Activated CD4-positive, alpha-beta T cell treated with anti-CD3 and anti-CD28 coated beads, Interleukin-2, amount 50 U/mL, for 24 hours (primary cell): ENCODE measurements at regions not wholly inside any gene's neighbourhood (a gene's known extent, or its start where the extent isn't known, plus 50 kb on each side); places are given as distances from the start of the nearest gene placed in this dataset.
"Not testable (repeated sequence)": the region's sequence is repeated elsewhere in the genome, so short reads cannot be mapped to it uniquely, and the experiment has no call there.

Experiments used
- DNase-seq, 2 donors: peaks; one replicate each; pipeline ENCODE4 v3.0.0-alpha.2; 2020; ENCODE audit warnings: low read depth in 1 of 2, low spot score in 1 of 2

- DNase-seq, result no peak
Observed at GRCh38 chr22:27323661-27324060, 477.9 kb downstream of the MN1 start.

- not testable (repeated sequence) for DNase-seq
Observed at GRCh38 chr22:27324908-27325307, 476.6 kb downstream of the MN1 start.

DNA sequence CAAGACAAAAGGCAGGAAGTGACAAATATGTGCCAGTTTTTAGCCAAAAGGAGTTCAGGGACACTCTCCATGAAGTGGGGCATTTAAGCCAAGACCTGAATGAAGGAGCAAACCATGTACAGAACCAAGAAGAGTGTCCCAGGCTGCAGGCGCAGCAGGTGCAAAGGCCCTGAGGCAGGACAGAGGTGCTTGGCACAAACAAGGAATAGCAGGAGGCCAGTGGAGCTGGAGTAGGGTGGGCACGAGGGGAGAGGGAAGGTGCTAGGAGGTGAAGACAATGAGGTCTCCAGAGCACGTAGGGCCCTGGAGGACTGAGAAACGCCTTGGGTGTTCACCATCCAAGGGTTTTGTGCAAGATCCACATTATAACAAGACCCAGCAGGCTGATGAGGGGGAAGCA lies 474.1 kb downstream of the MN1 start:
- DNase-seq, result no peak

DNA sequence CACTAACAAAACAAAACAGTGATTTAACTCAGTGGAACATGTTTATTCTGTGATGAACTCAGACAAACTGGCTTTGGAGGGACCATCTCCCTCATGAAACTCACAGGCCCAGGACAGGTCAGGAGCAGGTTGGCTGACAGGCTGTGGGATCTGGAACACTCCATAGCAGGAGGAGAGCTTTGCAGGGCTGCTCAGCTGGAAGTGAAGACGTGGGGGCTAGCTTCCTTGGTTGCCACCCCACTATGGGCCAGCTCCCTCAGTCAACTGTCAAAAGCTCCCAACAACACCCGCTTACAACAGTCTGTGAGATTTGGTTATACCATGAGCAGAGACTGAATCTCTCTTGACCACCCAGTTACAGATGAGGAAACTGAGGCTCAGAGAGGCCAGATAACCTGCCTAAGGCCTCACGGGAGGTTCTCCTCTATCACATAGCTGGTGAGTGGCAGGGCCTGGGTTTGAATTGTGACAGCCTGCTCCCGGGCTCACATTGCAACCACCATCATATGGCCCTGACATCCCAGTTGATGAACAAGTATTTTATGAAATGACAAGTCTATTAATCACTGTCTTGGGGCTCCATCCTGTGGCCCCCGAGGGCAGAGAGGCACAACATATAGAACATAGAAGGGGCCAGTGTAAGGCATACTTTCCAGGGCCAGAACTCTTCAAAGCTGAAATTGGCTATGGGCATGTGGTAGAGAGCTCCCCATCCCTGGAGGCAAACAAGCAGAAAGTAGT lies 473.4 kb downstream of the MN1 start:
- no peak for DNase-seq

DNA sequence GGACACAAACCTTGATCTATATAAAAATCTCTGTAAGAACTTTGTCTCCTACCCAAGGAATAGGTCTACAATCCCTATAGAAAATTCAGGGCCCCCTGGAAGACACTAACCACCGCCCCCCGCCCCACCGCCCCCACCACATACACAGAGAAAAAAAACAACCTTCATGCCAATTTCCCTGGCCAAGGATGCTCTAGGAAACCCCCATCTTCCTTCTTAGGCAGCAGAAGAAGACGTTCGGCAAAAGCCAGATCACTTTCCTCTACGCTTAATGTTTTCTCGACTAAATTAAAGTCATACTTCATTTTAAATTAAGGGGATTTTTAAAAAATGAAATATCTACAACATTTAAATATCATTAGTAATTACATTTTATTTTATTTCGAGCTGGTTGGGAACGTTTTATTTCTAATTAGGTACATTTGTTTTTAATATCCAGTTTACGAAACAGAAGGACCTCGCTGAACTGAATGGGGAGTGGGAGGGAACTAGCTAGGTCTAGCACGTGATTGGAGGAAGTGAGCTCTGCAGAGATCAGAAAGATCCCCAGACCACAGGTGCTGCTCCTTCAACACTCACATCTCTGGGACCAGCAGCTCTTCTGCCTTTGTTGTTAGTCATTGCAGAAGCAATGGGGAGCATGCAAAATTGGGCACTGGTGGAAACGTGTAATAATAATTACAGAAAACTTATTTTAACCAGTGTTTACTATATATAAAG lies 472.3 kb downstream of the MN1 start:
- DNase-seq, result no peak

DNA sequence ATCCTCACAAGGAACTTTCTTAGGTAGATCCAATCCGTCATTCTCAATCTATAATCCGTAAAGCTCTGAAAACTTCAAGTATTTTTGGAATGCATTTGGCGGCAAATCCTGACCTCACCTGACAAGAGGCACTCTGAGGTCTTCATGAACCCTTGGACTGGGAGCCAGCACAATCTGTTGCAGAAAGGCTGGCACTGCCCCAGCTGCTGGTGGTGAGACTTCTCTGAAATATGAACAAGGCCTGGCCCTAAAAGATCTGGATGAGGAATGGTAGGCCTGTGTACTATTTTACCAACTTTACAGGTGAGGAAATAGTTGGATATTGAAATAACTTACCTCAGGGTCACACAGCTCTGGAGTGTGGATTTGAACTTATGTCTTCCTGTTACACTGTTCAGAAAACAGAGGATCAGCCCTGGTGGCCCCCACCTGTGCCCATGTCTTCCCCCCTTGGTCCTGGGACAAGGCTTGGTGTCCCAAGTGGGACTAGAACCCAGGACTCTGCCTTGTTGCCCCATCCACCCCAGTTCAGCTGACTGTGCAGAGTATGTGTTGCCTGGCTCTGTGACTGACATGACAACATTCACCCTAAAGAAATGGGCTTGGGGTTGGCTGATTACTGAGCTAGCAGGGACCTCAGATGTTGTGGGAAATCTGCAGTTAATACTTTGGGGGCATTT lies 471.4 kb downstream of the MN1 start:
- DNase-seq, result no peak

GRCh38 chr22:27331526-27332281 lies 469.9 kb downstream of the MN1 start:
- DNase-seq, result no peak

DNA sequence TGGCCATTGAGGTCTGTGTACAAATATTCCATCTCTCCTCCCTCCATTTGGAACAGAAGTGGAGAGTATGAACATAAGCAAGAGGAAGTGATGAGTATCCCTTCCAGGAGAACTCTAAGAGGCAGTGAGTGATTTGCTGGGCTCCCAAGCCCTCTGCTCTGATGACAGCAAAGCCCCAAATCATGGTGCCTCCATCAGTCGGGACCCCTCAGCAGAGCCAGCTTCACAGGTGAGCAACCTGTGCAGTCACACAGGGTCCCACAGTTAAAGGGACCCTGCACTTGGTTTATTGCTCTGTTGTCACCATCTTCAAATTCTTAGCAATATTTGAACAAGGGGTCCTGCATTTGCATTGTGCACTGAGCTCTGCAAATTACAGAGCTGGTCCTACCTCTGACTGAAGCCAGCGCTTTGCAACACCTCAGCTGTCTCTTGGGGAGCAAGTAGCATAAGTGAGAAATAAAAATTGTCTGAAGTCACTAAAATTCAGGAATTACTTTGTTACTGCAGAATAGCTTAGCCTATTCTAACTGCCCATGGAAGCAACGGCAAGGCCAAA lies 466.4 kb downstream of the MN1 start:
- DNase-seq, result no peak

GRCh38 chr22:27336151-27337090 lies 465.1 kb downstream of the MN1 start:
- no peak for DNase-seq

GRCh38 chr22:27337676-27338075 lies 463.9 kb downstream of the MN1 start:
- DNase-seq, result no peak

- DNase-seq, result no peak
Observed at GRCh38 chr22:27340047-27340446, 461.5 kb downstream of the MN1 start.

- no peak for DNase-seq
Observed at GRCh38 chr22:27344546-27344945, 457.0 kb downstream of the MN1 start.

- no peak for DNase-seq
Observed at GRCh38 chr22:27345691-27346090, 455.9 kb downstream of the MN1 start.

DNA sequence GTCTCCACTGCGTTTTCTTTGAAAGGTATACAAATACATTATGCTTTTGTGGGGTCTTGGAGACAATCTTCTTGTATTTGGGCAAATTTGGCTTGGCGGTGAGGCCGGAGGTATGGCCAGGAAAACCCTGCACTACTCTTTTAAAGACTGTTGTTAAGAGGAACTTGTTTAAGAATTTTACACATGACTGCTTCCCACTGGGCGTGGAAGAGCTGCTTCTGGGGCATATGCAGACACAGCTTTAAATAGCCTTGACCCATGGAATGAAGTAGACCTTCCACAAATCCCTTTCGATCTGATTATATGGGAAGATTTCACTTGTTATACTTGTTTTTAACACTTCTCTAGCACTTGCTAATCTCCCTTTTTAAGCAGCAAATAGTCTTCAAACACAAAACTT lies 453.6 kb downstream of the MN1 start:
- no peak for DNase-seq

DNA sequence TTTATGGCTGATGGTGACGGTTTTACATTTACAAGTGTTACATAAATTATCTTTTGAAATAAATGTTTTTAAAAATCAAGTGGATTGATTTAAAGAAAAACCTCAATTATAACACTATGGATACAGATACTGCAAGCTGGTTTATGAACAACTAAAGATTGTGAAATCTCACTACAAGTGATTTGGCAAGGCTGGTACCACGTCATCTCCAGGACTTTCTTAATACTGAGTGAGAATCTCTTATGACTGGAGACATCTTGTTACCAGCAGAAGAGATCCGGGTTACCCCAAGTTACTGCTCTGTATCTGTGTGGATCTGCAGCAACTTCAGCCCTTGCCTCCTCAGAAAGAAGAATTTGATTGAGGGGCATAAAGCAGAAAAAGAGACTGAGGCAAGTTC lies 452.9 kb downstream of the MN1 start:
- no peak for DNase-seq

GRCh38 chr22:27349456-27349855 lies 452.1 kb downstream of the MN1 start:
- no peak for DNase-seq

GRCh38 chr22:27350306-27350705 lies 451.2 kb downstream of the MN1 start:
- DNase-seq, result no peak

DNA sequence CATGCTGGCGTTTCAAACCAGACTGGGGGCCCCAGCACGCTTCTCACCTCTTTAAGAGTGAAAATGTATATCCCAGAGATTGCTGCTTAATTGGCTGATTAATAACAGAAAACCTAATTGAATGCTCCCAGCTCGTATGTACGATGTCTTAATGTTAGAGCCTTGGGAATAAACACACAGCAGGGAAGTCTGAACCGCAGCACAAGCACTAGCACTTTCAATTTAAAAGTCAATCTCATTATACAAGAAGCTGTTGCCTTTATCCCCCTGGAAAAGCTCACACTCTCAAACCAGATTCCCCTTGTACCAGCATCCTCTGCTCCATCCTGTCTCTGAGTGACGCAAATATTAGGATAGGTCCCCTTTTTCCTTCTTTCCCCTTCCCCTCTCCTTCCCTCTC lies 449.1 kb downstream of the MN1 start:
- DNase-seq, result no peak

DNA sequence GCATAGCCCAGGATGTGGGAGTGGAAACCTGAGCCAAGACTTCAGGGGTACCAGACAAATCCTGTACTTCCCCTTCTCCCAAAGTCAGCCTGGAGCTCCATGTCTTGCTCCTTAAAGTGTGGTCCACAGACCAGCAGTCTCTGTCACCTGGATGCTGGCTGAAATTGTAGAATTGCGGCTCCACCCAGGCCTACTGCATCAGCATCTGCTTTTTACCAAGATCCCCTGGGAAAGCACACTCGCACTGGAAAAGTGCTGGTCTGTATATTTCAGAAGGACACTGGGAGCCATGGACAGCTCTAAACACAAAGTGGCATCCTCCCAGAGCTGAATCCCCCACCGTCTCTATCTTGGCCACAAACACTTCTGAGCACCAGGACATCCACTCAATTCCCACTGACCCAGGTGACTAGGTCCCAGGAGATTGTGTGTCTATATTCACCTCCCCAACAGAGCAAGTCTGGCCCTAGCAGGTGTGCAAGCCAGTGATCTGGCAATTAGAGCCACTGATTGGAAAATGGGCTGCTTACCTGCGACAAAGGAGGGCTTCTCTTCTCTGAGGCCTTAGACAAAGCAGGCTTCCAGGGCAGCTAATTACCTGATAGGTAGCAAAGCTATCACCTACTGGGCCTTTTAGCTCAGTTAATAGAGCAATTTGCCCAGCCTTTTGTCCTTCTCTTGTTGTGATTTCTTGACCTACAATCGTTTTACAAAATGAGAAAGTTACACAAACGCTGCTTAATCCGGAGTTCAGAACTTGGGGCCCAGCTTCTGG lies 443.3 kb downstream of the MN1 start:
- no peak for DNase-seq
